RWPE1 (cell line): ENCODE measurements at regions not wholly inside any gene's neighbourhood (a gene's known extent, or its start where the extent isn't known, plus 50 kb on each side); places are given as distances from the start of the nearest gene placed in this dataset.

Experiments
- CTCF ChIA-PET: fragments of 350-600 bp; sonication (Branson Sonifier 250); formaldehyde crosslinking; extraction: SDS; loops from one replicate; lab custom pipeline; 2021; lab: Yijun Ruan, JAX
- POLR2A ChIA-PET: fragments of 400-600 bp; formaldehyde crosslinking; extraction: SDS; loops from one replicate; lab custom pipeline; 2020; ENCODE audit warnings: antibody characterized with exemption; ENCODE audit not compliant: low non-redundant PET; lab: Yijun Ruan, JAX
- DNase-seq: peaks from one replicate; pipeline ENCODE4 v3.0.0; 2012; ENCODE audit warnings: low spot score
- H3K27ac ChIP-seq: fragments of 450-650 bp; 2 replicates; pipeline ENCODE4 v1.5.1; 2017
- TF ChIP-seq, protein P1 (sequence below): fragments of 450-650 bp; conservative IDR thresholded peaks from 2 replicates; pipeline ENCODE4 v1.5.1; 2017; ENCODE audit warnings: low read depth, mild to moderate bottlenecking

- ChIA-PET POLR2A (no interaction called here), CTCF (interaction anchor here (0.6 kb wide), 1 partner anchor 1169 kb away, joined by 3 read pairs; no protein-coding TSS in a partner anchor)
- no peak overlapping the region for H3K27ac ChIP-seq
- TF ChIP-seq, protein P1, sequence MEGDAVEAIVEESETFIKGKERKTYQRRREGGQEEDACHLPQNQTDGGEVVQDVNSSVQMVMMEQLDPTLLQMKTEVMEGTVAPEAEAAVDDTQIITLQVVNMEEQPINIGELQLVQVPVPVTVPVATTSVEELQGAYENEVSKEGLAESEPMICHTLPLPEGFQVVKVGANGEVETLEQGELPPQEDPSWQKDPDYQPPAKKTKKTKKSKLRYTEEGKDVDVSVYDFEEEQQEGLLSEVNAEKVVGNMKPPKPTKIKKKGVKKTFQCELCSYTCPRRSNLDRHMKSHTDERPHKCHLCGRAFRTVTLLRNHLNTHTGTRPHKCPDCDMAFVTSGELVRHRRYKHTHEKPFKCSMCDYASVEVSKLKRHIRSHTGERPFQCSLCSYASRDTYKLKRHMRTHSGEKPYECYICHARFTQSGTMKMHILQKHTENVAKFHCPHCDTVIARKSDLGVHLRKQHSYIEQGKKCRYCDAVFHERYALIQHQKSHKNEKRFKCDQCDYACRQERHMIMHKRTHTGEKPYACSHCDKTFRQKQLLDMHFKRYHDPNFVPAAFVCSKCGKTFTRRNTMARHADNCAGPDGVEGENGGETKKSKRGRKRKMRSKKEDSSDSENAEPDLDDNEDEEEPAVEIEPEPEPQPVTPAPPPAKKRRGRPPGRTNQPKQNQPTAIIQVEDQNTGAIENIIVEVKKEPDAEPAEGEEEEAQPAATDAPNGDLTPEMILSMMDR, result no peak
- no peak for DNase-seq
These were observed 100.1 kb downstream of the PSAT1 start for GRCh38 chr9:78397045-78397444.

- TF ChIP-seq, protein P1, result no peak
- H3K27ac ChIP-seq, result no peak overlapping the region
- CTCF ChIA-PET, result interaction anchor here (0.6 kb wide), 1 partner anchor 1170 kb away, joined by 3 read pairs; no protein-coding TSS in a partner anchor
- no peak for DNase-seq
- POLR2A ChIA-PET, result no interaction called here
These were observed 100.5 kb downstream of the PSAT1 start for GRCh38 chr9:78397454-78397853.

DNA sequence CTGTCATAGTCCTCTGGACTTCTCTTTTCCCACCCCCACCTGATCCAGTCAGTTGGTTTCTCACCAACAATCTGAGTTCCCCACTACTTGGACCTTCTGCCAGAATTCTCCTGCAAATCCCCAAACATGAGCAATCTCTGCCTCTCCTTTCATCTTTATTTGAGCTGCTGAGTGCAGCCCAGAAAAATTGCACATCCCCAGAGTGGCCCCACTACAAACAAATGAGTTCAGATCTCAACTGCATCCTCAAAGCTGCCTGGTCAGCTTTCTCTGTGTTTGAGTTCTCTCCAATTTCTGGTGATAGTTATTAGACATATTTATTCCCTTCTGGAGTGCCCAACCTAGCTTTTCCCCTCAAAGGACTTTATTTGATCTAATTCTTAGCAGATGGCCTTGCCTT lies 102.2 kb downstream of the PSAT1 start:
- TF ChIP-seq, protein P1, result no peak
- H3K27ac ChIP-seq, result no peak overlapping the region
- DNase-seq, result no peak
- ChIA-PET POLR2A (no interaction called here), CTCF (interaction anchor here (0.6 to 1.2 kb wide), 2 partner anchors 33 to 1063 kb away, joined by 3 read pairs; no protein-coding TSS in a partner anchor)

DNA sequence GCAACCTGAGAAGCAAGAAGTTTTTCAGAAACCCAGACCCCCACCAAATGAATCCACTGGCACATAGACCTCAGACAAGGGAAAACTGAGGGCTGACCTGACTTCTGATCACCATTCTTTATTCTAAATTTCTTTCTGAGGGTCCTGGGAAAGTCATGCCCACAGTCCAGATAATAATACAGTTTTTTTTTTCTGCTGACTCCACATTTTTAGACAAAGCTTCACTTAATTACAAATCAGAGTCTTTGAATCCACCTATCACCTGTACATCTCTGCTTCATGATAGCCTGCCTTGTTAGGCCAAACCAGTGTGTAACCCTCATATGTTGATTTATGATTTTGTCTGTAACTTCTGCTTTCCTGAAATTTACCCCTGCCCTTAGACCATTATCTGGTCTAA lies 103.6 kb downstream of the PSAT1 start:
- ChIA-PET CTCF (no interaction called here), POLR2A (no interaction called here)
- DNase-seq, result no peak
- TF ChIP-seq, protein P1, result no peak
- no peak overlapping the region for H3K27ac ChIP-seq

DNA sequence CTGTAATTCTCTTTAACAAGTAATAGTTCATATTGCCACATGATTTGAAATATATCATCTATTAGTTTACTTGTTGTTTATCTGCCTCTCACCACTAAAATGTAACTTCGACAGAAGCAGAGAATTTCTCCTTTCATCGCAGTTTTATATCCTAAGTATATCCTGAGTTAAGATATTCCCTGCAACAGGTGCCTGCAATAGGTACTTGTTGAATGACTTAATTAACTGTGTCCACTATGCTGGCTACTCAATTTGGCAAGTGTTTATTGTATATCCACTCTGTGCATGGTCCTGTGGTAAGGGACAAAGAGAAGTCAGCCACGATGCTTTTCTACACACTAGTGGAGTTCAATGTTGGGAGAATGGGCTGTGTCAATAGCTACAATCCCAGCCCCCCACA lies 108.5 kb downstream of the PSAT1 start:
- POLR2A ChIA-PET, result no interaction called here
- no peak overlapping the region for H3K27ac ChIP-seq
- DNase-seq, result no peak
- CTCF ChIA-PET, result no interaction called here
- TF ChIP-seq, protein P1, result no peak

GRCh38 chr9:78406146-78406545 lies 109.2 kb downstream of the PSAT1 start:
- ChIA-PET CTCF (interaction anchor here (0.8 kb wide), 1 partner anchor 16 kb away, joined by 3 read pairs; no protein-coding TSS in a partner anchor), POLR2A (no interaction called here)
- no peak overlapping the region for H3K27ac ChIP-seq
- no peak for DNase-seq
- TF ChIP-seq, protein P1, result no peak
